Gastroesophageal sphincter (tissue), 3 donors: ENCODE measurements at regions not wholly inside any gene's neighbourhood (a gene's known extent, or its start where the extent isn't known, plus 50 kb on each side); places are given as distances from the start of the nearest gene placed in this dataset.

Experiments used
- EP300 ChIP-seq: sonication (generic); formaldehyde crosslinking; IDR thresholded peaks from one replicate; pipeline ENCODE4 v1.6.1; 2017; ENCODE audit warnings: antibody characterized with exemption, mild to moderate bottlenecking
- TF ChIP-seq, protein P1 (sequence below), 4 experiments: fragments of 200-600 bp in 2 of 4; fragments of 450-650 bp in 2 of 4; sonication (generic) in 1 of 4; IDR thresholded peaks; one replicate each; pipeline ENCODE4 v1.5.1; 2017 to 2019; ENCODE audit warnings: antibody characterized with exemption in 4 of 4, mild to moderate bottlenecking in 2 of 4, moderate library complexity in 2 of 4

DNA sequence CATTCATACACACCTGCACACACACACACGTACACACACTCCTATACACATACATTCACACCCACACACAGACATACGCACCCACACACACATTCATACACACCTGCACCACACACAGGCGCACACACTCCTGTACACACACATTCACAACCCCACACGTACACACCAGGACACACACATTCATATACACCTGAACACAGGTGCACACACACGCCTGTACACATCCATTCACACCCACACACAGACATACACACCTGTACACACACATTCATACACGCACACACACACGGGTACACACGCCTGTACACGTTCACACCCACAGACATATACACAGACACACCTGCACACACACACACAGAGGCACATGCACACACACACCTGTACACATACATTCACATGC lies 53.0 kb upstream of the PPP2R3B start:
- TF ChIP-seq, protein P1, sequence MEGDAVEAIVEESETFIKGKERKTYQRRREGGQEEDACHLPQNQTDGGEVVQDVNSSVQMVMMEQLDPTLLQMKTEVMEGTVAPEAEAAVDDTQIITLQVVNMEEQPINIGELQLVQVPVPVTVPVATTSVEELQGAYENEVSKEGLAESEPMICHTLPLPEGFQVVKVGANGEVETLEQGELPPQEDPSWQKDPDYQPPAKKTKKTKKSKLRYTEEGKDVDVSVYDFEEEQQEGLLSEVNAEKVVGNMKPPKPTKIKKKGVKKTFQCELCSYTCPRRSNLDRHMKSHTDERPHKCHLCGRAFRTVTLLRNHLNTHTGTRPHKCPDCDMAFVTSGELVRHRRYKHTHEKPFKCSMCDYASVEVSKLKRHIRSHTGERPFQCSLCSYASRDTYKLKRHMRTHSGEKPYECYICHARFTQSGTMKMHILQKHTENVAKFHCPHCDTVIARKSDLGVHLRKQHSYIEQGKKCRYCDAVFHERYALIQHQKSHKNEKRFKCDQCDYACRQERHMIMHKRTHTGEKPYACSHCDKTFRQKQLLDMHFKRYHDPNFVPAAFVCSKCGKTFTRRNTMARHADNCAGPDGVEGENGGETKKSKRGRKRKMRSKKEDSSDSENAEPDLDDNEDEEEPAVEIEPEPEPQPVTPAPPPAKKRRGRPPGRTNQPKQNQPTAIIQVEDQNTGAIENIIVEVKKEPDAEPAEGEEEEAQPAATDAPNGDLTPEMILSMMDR (IDR thresholded peaks at IDR 0.05) = no peak
- no peak for TF ChIP-seq EP300
